Thyroid gland (tissue), 4 donors: ENCODE measurements at regions not wholly inside any gene's neighbourhood (a gene's known extent, or its start where the extent isn't known, plus 50 kb on each side); places are given as distances from the start of the nearest gene placed in this dataset.

Source experiments
- CTCF ChIP-seq, 6 experiments: fragments of 200-600 bp in 3 of 6; fragments of 450-650 bp in 3 of 6; sonication (generic) in 3 of 6; IDR thresholded peaks; one replicate each; pipeline ENCODE4 v1.5.1; 2016 to 2019; ENCODE audit warnings: antibody characterized with exemption in 6 of 6, mild to moderate bottlenecking in 2 of 6, inconsistent platforms in 1 of 6, moderate library complexity in 1 of 6
- POLR2A ChIP-seq, 2 donors: fragments of 450-650 bp; IDR thresholded peaks; one replicate each; pipeline ENCODE4 v1.6.1; 2017; ENCODE audit warnings: antibody characterized with exemption in 2 of 2, mild to moderate bottlenecking in 2 of 2, moderate library complexity in 1 of 2

GRCh38 chr15:98530570-98530969, 117.8 kb upstream of the IGF1R start:
- TF ChIP-seq CTCF (IDR thresholded peaks at IDR 0.05) (no peak), POLR2A (IDR thresholded peaks at IDR 0.05) (no peak)
